ENCODE measurements at regions not wholly inside any gene's neighbourhood (a gene's known extent, or its start where the extent isn't known, plus 50 kb on each side); places are given as distances from the start of the nearest gene placed in this dataset.

GRCh38 chr18:78913395-78913794 lies 66.2 kb upstream of the SALL3 start:
- Histone ChIP-seq H3K36me3 (no peaks in the 10 kb centered on the region), H3K4me1 (no peaks in the 10 kb centered on the region), H3K9me3 (no peaks in the 10 kb centered on the region), H3K27ac (no peak overlapping the region), H3K27me3 (peaks cover 0 to 5% of the 10 kb centered on the region in 2 donors), H3K4me3 (no peak overlapping the region)
- TF ChIP-seq CTCF (IDR thresholded peaks at IDR 0.05) = no peak
- no peak for DNase-seq
- intact Hi-C loops (cut with DNase I; ENCODE audit: low total_unique reads) = no loop called here

GRCh38 chr18:78913830-78914231 lies 65.8 kb upstream of the SALL3 start:
- no peaks in the 10 kb centered on the region for H3K36me3 ChIP-seq
- intact Hi-C loops (cut with DNase I; ENCODE audit: low total_unique reads) = no loop called here
- no peak for TF ChIP-seq CTCF (IDR thresholded peaks at IDR 0.05)
- H3K9me3 ChIP-seq = no peaks in the 10 kb centered on the region
- peaks cover 0 to 5% of the 10 kb centered on the region in 2 donors for H3K27me3 ChIP-seq
- no peak overlapping the region for H3K27ac ChIP-seq
- no peaks in the 10 kb centered on the region for H3K4me1 ChIP-seq
- H3K4me3 ChIP-seq = no peak overlapping the region
- no peak for DNase-seq

- no peak for DNase-seq
- no peaks in the 10 kb centered on the region for H3K36me3 ChIP-seq
- H3K4me1 ChIP-seq = no peaks in the 10 kb centered on the region
- no peak overlapping the region for H3K27ac ChIP-seq
- intact Hi-C loops (cut with DNase I; ENCODE audit: low total_unique reads) = no loop called here
- no peak overlapping the region for H3K4me3 ChIP-seq
- TF ChIP-seq CTCF (IDR thresholded peaks at IDR 0.05) = no peak
- peaks cover 0 to 5% of the 10 kb centered on the region in 2 donors for H3K27me3 ChIP-seq
- no peaks in the 10 kb centered on the region for H3K9me3 ChIP-seq
Observed at GRCh38 chr18:78914249-78914935, 65.2 kb upstream of the SALL3 start.

- intact Hi-C loops (cut with DNase I; ENCODE audit: low total_unique reads) = no loop called here
- no peak overlapping the region for H3K4me3 ChIP-seq
- no peak for TF ChIP-seq CTCF (IDR thresholded peaks at IDR 0.05)
- peaks cover 0 to 5% of the 10 kb centered on the region in 2 donors for H3K27me3 ChIP-seq
- H3K27ac ChIP-seq = no peak overlapping the region
- H3K9me3 ChIP-seq = no peaks in the 10 kb centered on the region
- no peaks in the 10 kb centered on the region for H3K36me3 ChIP-seq
- DNase-seq = no peak
- no peaks in the 10 kb centered on the region for H3K4me1 ChIP-seq
Observed at GRCh38 chr18:78915446-78916008, 64.1 kb upstream of the SALL3 start.

- no peaks in the 10 kb centered on the region for H3K4me1 ChIP-seq
- H3K4me3 ChIP-seq = no peak overlapping the region
- intact Hi-C loops (cut with DNase I; ENCODE audit: low total_unique reads) = no loop called here
- H3K36me3 ChIP-seq = no peaks in the 10 kb centered on the region
- no peak overlapping the region for H3K27ac ChIP-seq
- TF ChIP-seq CTCF (IDR thresholded peaks at IDR 0.05) = no peak
- DNase-seq = no peak
- no peaks in the 10 kb centered on the region for H3K9me3 ChIP-seq
- H3K27me3 ChIP-seq = no peaks in the 10 kb centered on the region
Observed at GRCh38 chr18:78918707-78919106, 60.9 kb upstream of the SALL3 start.
